ENCODE measurements at regions not wholly inside any gene's neighbourhood (a gene's known extent, or its start where the extent isn't known, plus 50 kb on each side); places are given as distances from the start of the nearest gene placed in this dataset.

GRCh38 chr5:72615061-72615460 is 107.9 kb upstream of the ZNF366 start:
- no peak for ATAC-seq (ENCODE audit: low read depth)
- Histone ChIP-seq H4K5ac (ENCODE audit: low read depth, low read length) (no peak overlapping the region), H3K14ac (replicated peaks; ENCODE audit: low read depth, low read length) (no peak overlapping the region), H2AFZ (replicated peaks; ENCODE audit: low read length, poor library complexity) (no peak overlapping the region), H3K4me1 (ENCODE audit: control insufficient read depth, insufficient read depth, low read length) (peaks cover 3% of the 10 kb centered on the region), H3K36me3 (ENCODE audit: control insufficient read depth, insufficient read depth, low read length) (no peaks in the 10 kb centered on the region), H3K27me3 (ENCODE audit: control insufficient read depth, insufficient read depth, low read length) (no peaks in the 10 kb centered on the region), H3K4me2 (ENCODE audit: low read depth, low read length) (no peak overlapping the region), H3K79me1 (ENCODE audit: low read depth in 1 of 2, low read length in 2 of 2) (no peaks in the 10 kb centered on the region), H4K91ac (ENCODE audit: insufficient read depth, low read depth, low read length) (no peak overlapping the region), H4K8ac (ENCODE audit: low read depth in 2 of 2, low read length in 2 of 2) (no peak overlapping the region), H3K9me1 (ENCODE audit: insufficient read depth, low read length) (peaks cover 3% of the 10 kb centered on the region; the same call in 1 of the 2 replicates), H2BK120ac (ENCODE audit: low read depth, low read length) (no peak overlapping the region), H3K9me3 (ENCODE audit: control insufficient read depth, insufficient read depth, low read length) (no peaks in the 10 kb centered on the region), H2BK5ac (ENCODE audit: low read depth, low read length, poor library complexity, severe bottlenecking) (no peak overlapping the region), H3K56ac (ENCODE audit: extremely low read depth, insufficient read depth, low read length) (no peak overlapping the region), H3K27ac (ENCODE audit: insufficient read depth, low read length) (no peak overlapping the region), H3K9ac (ENCODE audit: low read depth, low read length) (no peak overlapping the region), H4K20me1 (ENCODE audit: insufficient read depth, low read length) (no peaks in the 10 kb centered on the region), H3K23ac (ENCODE audit: low read depth, low read length) (no peak overlapping the region), H2BK20ac (ENCODE audit: low read depth, low read length) (no peak overlapping the region), H3K4me3 (ENCODE audit: insufficient read depth, low read depth, low read length) (no peak overlapping the region), H2BK15ac (ENCODE audit: low read depth, low read length) (no peak overlapping the region), H2AK9ac (replicated peaks; ENCODE audit: low read depth, low read length, poor library complexity) (no peak overlapping the region), H3K18ac (ENCODE audit: low read depth, low read length) (no peak overlapping the region), H2AK5ac (ENCODE audit: low read depth, low read length) (no peak overlapping the region), H3K4ac (ENCODE audit: low read depth, low read length) (no peak overlapping the region)
- no peak for TF ChIP-seq CEBPB (IDR thresholded peaks at IDR 0.05; ENCODE audit: low read depth, low read length)
- no peak for TF ChIP-seq CHD1 (IDR thresholded peaks at IDR 0.05; ENCODE audit: low read depth, low read length)
- TF ChIP-seq, protein P1, sequence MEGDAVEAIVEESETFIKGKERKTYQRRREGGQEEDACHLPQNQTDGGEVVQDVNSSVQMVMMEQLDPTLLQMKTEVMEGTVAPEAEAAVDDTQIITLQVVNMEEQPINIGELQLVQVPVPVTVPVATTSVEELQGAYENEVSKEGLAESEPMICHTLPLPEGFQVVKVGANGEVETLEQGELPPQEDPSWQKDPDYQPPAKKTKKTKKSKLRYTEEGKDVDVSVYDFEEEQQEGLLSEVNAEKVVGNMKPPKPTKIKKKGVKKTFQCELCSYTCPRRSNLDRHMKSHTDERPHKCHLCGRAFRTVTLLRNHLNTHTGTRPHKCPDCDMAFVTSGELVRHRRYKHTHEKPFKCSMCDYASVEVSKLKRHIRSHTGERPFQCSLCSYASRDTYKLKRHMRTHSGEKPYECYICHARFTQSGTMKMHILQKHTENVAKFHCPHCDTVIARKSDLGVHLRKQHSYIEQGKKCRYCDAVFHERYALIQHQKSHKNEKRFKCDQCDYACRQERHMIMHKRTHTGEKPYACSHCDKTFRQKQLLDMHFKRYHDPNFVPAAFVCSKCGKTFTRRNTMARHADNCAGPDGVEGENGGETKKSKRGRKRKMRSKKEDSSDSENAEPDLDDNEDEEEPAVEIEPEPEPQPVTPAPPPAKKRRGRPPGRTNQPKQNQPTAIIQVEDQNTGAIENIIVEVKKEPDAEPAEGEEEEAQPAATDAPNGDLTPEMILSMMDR (conservative IDR thresholded peaks at IDR 0.05; ENCODE audit: low read depth, low read length) = no peak
- no peak for TF ChIP-seq BHLHE40 (IDR thresholded peaks at IDR 0.05; ENCODE audit: low read depth, low read length)
- no peak for TF ChIP-seq MXI1 (IDR thresholded peaks at IDR 0.05; ENCODE audit: borderline replicate concordance, low read depth, low read length)
- TF ChIP-seq NFE2L2 (IDR thresholded peaks at IDR 0.05; ENCODE audit: low read depth, low read length) = no peak
- no peak for TF ChIP-seq SMC3 (IDR thresholded peaks at IDR 0.05; ENCODE audit: low read depth, low read length)
- TF ChIP-seq POLR2A (IDR thresholded peaks at IDR 0.05; ENCODE audit: low read depth, low read length) = no peak
- TF ChIP-seq, protein P2, sequence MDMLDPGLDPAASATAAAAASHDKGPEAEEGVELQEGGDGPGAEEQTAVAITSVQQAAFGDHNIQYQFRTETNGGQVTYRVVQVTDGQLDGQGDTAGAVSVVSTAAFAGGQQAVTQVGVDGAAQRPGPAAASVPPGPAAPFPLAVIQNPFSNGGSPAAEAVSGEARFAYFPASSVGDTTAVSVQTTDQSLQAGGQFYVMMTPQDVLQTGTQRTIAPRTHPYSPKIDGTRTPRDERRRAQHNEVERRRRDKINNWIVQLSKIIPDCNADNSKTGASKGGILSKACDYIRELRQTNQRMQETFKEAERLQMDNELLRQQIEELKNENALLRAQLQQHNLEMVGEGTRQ (IDR thresholded peaks at IDR 0.05; ENCODE audit: low read depth, low read length) = no peak
- TF ChIP-seq MAZ (IDR thresholded peaks at IDR 0.05; ENCODE audit: borderline replicate concordance, low read depth, low read length) = no peak
- dilution Hi-C loops (cut with HindIII; ENCODE audit: low sequenced_read_pairs, unreplicated experiment) = no loop called here
- in situ Hi-C loops (cut with MboI; ENCODE audit: low sequenced_read_pairs) = no loop called here
- ChIA-PET CTCF (no interaction called here), POLR2A (ENCODE audit: unreplicated experiment) (no interaction called here)
- intact Hi-C loops (cut with micrococcal nuclease) = no loop called here
- no TSS peak for BruUV-seq (replicated peaks)
- no peak for DNase-seq
